HEK293T (cell line): ENCODE measurements at regions not wholly inside any gene's neighbourhood (a gene's known extent, or its start where the extent isn't known, plus 50 kb on each side); places are given as distances from the start of the nearest gene placed in this dataset.

ENCODE experiments used
- CTCF ChIA-PET: fragments of 350-600 bp; formaldehyde crosslinking; extraction: SDS; loops from one replicate; lab custom pipeline; 2021; ENCODE audit warnings: antibody characterized with exemption, inconsistent platforms; lab: Yijun Ruan, JAX
- POLR2A ChIA-PET: fragments of 350-600 bp; formaldehyde crosslinking; extraction: SDS; loops from one replicate; lab custom pipeline; 2020; ENCODE audit warnings: antibody characterized with exemption, inconsistent platforms; lab: Yijun Ruan, JAX
- DNase-seq: peaks from one replicate; pipeline ENCODE4 v3.0.0; 2012; ENCODE audit warnings: mixed read lengths; ENCODE audit errors: extremely low spot score
- ARNT ChIP-seq: fragments of 450-650 bp; IDR thresholded peaks from 2 replicates; pipeline ENCODE4 v1.6.1; 2017; ENCODE audit warnings: mild to moderate bottlenecking
- BHLHE40 ChIP-seq: fragments of 450-650 bp; IDR thresholded peaks from 2 replicates; pipeline ENCODE4 v1.6.1; 2016; ENCODE audit warnings: mild to moderate bottlenecking, moderate library complexity, borderline replicate concordance
- CTBP1 ChIP-seq: fragments of 450-650 bp; IDR thresholded peaks from 2 replicates; pipeline ENCODE4 v1.6.1; 2016; ENCODE audit warnings: borderline replicate concordance
- ELF4 ChIP-seq: fragments of 450-650 bp; IDR thresholded peaks from 2 replicates; pipeline ENCODE4 v1.6.1; 2017; ENCODE audit warnings: antibody characterized with exemption
- FOXA1 ChIP-seq: fragments of 450-650 bp; IDR thresholded peaks from 2 replicates; pipeline ENCODE4 v1.6.1; 2016; ENCODE audit warnings: mild to moderate bottlenecking
- FOXK2 ChIP-seq: fragments of 450-650 bp; IDR thresholded peaks from 2 replicates; pipeline ENCODE4 v1.6.1; 2016; ENCODE audit warnings: mild to moderate bottlenecking
- FOXM1 ChIP-seq: fragments of 450-650 bp; IDR thresholded peaks from 2 replicates; pipeline ENCODE4 v1.6.1; 2017; ENCODE audit warnings: mild to moderate bottlenecking, borderline replicate concordance
- HDGF ChIP-seq: fragments of 450-650 bp; IDR thresholded peaks from 2 replicates; pipeline ENCODE4 v1.6.1; 2017; ENCODE audit warnings: antibody characterized with exemption, borderline replicate concordance
- L3MBTL2 ChIP-seq: fragments of 450-650 bp; conservative IDR thresholded peaks from 2 replicates; pipeline ENCODE4 v1.6.1; 2016; ENCODE audit warnings: mild to moderate bottlenecking
- LEF1 ChIP-seq: fragments of 450-650 bp; IDR thresholded peaks from 2 replicates; pipeline ENCODE4 v1.6.1; 2017; ENCODE audit warnings: mild to moderate bottlenecking, borderline replicate concordance
- NFRKB ChIP-seq: fragments of 450-650 bp; IDR thresholded peaks from 2 replicates; pipeline ENCODE4 v1.6.1; 2016; ENCODE audit warnings: mild to moderate bottlenecking, moderate library complexity
- SP1 ChIP-seq: fragments of 450-650 bp; IDR thresholded peaks from 2 replicates; pipeline ENCODE4 v1.6.1; 2017
- SUZ12 ChIP-seq: fragments of 450-650 bp; IDR thresholded peaks from 2 replicates; pipeline ENCODE4 v1.6.1; 2016; ENCODE audit warnings: mild to moderate bottlenecking
- TARDBP ChIP-seq: fragments of 450-650 bp; IDR thresholded peaks from 2 replicates; pipeline ENCODE4 v1.6.1; 2016
- ZNF384 ChIP-seq: fragments of 450-650 bp; IDR thresholded peaks from 2 replicates; pipeline ENCODE4 v1.6.1; 2016
- TF ChIP-seq, protein P1 (sequence below): fragments of 450-650 bp; IDR thresholded peaks from 2 replicates; pipeline ENCODE4 v1.6.1; 2016

DNA sequence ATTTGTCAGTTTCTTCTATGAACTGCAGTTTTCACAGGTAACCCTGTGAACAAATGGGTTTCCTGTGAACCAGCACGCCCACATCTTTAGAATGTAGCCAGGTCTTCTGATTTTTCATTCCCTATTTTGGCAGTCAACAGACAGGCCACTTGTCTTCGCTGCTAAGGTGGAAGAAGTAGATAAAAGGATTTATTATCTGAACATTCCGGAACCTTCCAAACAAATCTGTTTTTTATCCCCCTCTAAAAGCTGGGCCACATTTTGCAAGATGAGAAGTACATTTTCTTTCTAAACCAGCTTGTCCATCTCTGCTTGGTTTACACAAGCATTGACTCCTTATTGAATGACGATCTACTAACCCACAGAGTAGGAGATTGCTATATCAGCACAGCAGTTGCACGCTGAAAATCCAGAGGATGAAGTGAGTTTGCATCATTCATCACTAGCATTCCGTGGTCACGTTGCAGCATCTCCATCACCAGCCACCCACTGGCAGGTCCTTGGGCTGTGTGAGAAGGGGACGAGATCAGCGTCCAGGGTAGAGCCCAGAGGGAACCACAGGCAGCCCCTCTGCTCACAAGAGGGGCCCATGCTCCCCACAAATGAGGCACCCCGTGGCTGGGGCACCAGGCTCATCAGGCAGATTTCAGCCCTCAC lies 83.5 kb downstream of the TOMM20 start:
- ChIA-PET CTCF (interaction anchor here (1.1 kb wide), 1 partner anchor 20 kb away, joined by 3 read pairs; no protein-coding TSS in a partner anchor), POLR2A (no interaction called here)
- TF ChIP-seq FOXK2, result no peak
- no peak for TF ChIP-seq TARDBP
- DNase-seq, result no peak

DNA sequence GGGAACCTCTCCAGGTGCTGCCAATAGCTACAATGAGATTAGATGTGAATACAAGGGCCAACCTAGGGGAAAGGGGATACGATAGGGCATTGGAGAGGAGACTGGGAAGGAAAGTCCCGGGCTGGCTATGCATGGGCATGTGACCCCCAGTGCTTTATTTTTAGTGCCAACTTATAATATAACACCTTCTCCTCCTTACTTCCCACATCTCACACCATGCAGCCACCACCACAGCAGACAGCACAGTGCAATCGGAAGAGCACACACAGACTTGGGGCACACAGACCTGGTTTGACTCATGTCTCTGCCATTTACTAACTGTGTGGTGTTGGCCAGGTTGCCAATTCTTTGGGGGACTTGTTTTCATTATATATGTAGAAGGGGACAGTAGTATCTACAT lies 85.4 kb downstream of the TOMM20 start:
- no peak for DNase-seq
- ChIA-PET POLR2A (no interaction called here), CTCF (no interaction called here)
- TF ChIP-seq SP1 (no peak), SUZ12 (no peak), L3MBTL2 (no peak), FOXM1 (no peak), ZNF384 (no peak), NFRKB (no peak), FOXK2 (no peak), TARDBP (no peak), ELF4 (no peak), HDGF (no peak), ARNT (no peak), CTBP1 (no peak)
- TF ChIP-seq, protein P1, sequence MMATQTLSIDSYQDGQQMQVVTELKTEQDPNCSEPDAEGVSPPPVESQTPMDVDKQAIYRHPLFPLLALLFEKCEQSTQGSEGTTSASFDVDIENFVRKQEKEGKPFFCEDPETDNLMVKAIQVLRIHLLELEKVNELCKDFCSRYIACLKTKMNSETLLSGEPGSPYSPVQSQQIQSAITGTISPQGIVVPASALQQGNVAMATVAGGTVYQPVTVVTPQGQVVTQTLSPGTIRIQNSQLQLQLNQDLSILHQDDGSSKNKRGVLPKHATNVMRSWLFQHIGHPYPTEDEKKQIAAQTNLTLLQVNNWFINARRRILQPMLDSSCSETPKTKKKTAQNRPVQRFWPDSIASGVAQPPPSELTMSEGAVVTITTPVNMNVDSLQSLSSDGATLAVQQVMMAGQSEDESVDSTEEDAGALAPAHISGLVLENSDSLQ, result no peak

DNA sequence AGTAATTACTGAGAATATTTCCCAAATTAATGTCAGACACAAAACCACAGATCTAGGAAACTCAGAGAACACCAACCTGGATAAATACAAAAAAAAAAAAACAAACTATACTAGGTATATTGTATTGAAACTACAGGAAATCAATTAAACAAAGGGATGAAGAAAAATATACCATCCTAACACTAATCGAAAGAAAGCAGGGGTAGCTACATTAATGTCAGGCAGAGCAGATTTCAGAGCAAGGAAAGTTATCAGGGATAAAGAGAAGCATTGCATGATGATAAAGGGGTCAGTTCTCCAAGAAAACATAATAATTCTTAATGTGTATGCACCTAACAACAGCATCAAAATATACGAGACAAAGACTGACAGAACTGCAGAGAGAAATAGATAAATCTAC lies 89.9 kb downstream of the TOMM20 start:
- ChIA-PET POLR2A (no interaction called here), CTCF (no interaction called here)
- no peak for DNase-seq
- no peak for TF ChIP-seq NFRKB
- TF ChIP-seq ARNT, result no peak

DNA sequence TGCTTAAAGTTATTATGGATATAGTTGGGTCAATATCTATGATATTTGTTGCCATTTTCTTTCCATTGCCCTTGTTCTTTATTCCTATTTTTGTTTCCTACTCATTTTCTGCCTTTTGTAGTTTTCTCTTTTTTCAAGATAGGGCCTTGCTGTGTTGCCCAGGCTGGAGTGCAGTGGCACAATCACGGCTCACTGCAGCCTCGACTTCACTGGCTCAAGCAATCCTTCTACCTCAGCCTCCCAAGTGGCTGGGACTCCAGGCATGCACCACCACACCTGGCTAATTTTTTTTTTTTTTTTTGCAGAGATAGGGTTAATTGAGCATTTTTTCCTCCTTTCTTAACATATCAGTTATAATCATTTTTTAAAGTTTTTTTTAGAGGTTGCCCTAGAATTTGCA lies 92.7 kb downstream of the TOMM20 start:
- ChIA-PET CTCF (interaction anchor here (0.7 kb wide), 1 partner anchor 50 kb away, joined by 5 read pairs; no protein-coding TSS in a partner anchor), POLR2A (no interaction called here)
- no peak for TF ChIP-seq LEF1
- TF ChIP-seq L3MBTL2, result no peak
- no peak for TF ChIP-seq ZNF384
- TF ChIP-seq HDGF, result no peak
- TF ChIP-seq NFRKB, result no peak
- TF ChIP-seq ARNT, result no peak
- no peak for TF ChIP-seq FOXM1
- TF ChIP-seq BHLHE40, result no peak
- no peak for TF ChIP-seq CTBP1
- no peak for TF ChIP-seq TARDBP
- DNase-seq, result no peak

DNA sequence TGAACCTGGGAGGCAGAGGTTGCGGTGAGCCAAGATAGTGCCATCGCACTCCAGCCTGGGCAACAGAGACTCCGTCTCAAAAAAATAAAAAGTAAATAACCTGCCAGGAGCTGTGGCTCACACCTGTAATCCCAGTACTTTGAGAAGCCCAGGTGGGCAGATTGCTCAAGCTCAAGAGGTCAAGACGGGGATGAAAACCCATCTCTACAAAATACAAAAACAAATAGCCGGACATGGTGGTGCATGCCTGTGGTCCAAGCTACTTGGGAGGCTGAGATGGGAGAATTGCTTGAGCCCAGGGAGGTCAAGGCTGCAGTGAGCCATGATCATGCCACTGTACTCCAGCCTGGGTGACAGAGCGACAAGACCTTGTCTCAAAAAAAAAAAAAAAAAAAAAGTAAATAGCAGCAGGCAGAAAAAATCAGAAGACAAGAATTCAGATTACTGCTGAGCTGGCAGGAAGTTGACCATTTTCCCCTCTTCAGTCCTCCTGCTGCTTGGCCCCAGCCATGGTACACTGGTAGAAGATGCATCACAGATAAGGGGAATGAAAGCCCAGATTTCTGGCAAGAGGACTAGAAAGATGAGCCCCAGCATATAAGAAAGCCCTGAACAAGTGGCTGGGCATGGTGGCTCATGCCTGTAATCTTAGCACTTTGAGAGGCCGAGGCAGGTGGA lies 97.6 kb downstream of the TOMM20 start:
- no peak for DNase-seq
- ChIA-PET CTCF (no interaction called here), POLR2A (no interaction called here)
- TF ChIP-seq, protein P1, result no peak
- TF ChIP-seq FOXA1, result no peak
- TF ChIP-seq FOXK2, result no peak
- no peak for TF ChIP-seq ZNF384
- TF ChIP-seq L3MBTL2, result no peak
- no peak for TF ChIP-seq NFRKB
- TF ChIP-seq LEF1, result no peak
- TF ChIP-seq ELF4, result no peak; the same call in 1 of the 2 replicates
- TF ChIP-seq CTBP1, result no peak
- no peak for TF ChIP-seq HDGF
- TF ChIP-seq SP1, result no peak
- no peak for TF ChIP-seq TARDBP
- TF ChIP-seq ARNT, result no peak
- no peak for TF ChIP-seq BHLHE40
- no peak for TF ChIP-seq FOXM1
- TF ChIP-seq SUZ12, result no peak

DNA sequence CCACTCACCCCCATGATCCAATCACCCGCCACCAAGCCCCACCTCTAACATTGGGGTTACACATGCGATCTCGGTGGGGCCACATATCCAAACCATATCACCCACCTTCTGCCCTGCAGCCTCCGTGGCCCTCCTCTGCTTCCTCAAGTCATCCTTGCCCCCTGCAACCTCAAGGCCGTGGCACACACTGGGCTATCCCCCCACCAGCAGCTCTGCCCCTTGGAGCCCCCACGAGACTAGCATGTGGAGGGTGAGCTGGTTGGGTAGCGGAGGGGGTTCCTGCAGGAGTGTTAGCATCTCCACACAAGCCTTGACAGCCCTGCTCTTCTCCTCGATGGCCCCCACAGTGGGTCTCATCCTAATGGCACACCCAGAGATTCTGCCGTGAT lies 100.8 kb downstream of the TOMM20 start:
- ChIA-PET CTCF (no interaction called here), POLR2A (no interaction called here)
- no peak for DNase-seq
- no peak for TF ChIP-seq FOXM1
- no peak for TF ChIP-seq BHLHE40
- TF ChIP-seq ELF4, result no peak
- no peak for TF ChIP-seq FOXA1
- no peak for TF ChIP-seq ARNT
- TF ChIP-seq L3MBTL2, result no peak
- TF ChIP-seq ZNF384, result no peak
- TF ChIP-seq FOXK2, result no peak
- no peak for TF ChIP-seq TARDBP
- TF ChIP-seq NFRKB, result no peak

DNA sequence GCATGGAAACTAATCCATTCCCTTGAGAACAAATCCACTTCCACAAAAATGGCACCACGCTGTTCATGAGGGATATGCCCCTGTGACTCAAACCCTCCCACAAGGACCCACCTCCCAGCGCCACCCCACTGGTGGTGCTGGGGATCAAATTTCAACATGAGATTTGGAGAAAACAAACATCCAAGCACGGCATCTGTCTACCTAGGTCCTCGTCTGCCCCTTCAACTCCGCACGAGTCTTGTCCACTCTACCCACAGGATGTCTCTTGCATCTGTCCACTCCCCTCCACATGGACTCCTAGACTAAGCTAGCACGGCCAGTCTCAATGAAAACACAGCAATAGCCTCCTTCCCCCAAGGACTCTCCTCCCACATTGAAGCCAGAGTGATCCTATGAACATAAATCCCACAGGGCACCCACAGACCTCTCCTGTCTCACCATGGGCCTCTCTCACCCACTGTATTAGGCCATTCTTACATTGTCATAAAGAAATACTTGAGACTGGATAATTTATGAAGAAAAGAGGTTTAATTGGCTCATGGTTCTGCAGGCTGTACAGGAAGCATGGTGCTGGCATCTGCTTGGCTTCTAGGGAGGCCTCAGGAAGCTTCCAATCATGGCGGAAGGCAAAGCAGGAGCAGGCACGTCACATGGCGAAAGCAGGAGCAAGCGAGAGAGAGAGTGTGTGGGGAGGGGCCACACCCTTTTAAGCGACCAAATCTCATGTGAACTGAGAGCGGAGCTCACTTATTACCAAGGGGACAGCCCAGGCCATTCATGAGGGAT lies 101.4 kb downstream of the TOMM20 start:
- no peak for TF ChIP-seq LEF1
- no peak for TF ChIP-seq ELF4
- TF ChIP-seq FOXA1, result no peak
- TF ChIP-seq BHLHE40, result no peak
- no peak for TF ChIP-seq SP1
- no peak for TF ChIP-seq ARNT
- TF ChIP-seq FOXK2, result no peak
- no peak for TF ChIP-seq NFRKB
- TF ChIP-seq, protein P1, result no peak
- no peak for TF ChIP-seq ZNF384
- ChIA-PET POLR2A (no interaction called here), CTCF (no interaction called here)
- DNase-seq, result no peak
